HG03159 (cell line): ENCODE measurements at regions not wholly inside any gene's neighbourhood (a gene's known extent, or its start where the extent isn't known, plus 50 kb on each side); places are given as distances from the start of the nearest gene placed in this dataset.
"Not testable (repeated sequence)": the region's sequence is repeated elsewhere in the genome, so short reads cannot be mapped to it uniquely, and the experiment has no call there.

ENCODE experiments used
- ATAC-seq: cut with Tn5 transposase; IDR thresholded peaks from one replicate; pipeline ENCODE4 v1.9.1; 2021; ENCODE audit warnings: mild to moderate bottlenecking, moderate library complexity; ENCODE audit not compliant: unreplicated experiment

GRCh38 chr7:24127930-24128329, 156.1 kb upstream of the NPY start:
- ATAC-seq = no peak

GRCh38 chr7:24129597-24129996, 154.4 kb upstream of the NPY start:
- no peak for ATAC-seq

GRCh38 chr7:24130631-24131030, 153.4 kb upstream of the NPY start:
- no peak for ATAC-seq

- ATAC-seq = no peak
These were observed 150.3 kb upstream of the NPY start for GRCh38 chr7:24133691-24134090.

- no peak for ATAC-seq
These were observed 149.5 kb upstream of the NPY start for GRCh38 chr7:24134535-24134934.

GRCh38 chr7:24135003-24135817, 148.8 kb upstream of the NPY start:
- peak; percentile 82 for ATAC-seq

- no peak for ATAC-seq
These were observed 146.7 kb upstream of the NPY start for GRCh38 chr7:24137338-24137737.

- ATAC-seq = no peak
These were observed 145.6 kb upstream of the NPY start for GRCh38 chr7:24138343-24138742.

- ATAC-seq = no peak
These were observed 144.0 kb upstream of the NPY start for GRCh38 chr7:24140001-24140400.

GRCh38 chr7:24141874-24142509, 142.0 kb upstream of the NPY start:
- ATAC-seq = no peak

GRCh38 chr7:24143547-24143946, 140.4 kb upstream of the NPY start:
- no peak for ATAC-seq

GRCh38 chr7:24151944-24152343, 132.0 kb upstream of the NPY start:
- ATAC-seq = no peak

- no peak for ATAC-seq
These were observed 131.6 kb upstream of the NPY start for GRCh38 chr7:24152356-24152755.

GRCh38 chr7:24152877-24153472, 131.0 kb upstream of the NPY start:
- no peak for ATAC-seq

- ATAC-seq = no peak
These were observed 126.3 kb upstream of the NPY start for GRCh38 chr7:24157666-24158065.

- no peak for ATAC-seq
These were observed 125.0 kb upstream of the NPY start for GRCh38 chr7:24158975-24159374.

- no peak for ATAC-seq
These were observed 119.6 kb upstream of the NPY start for GRCh38 chr7:24164401-24164800.

GRCh38 chr7:24169077-24169624, 114.8 kb upstream of the NPY start:
- no peak for ATAC-seq

- not testable (repeated sequence) for ATAC-seq
These were observed 112.0 kb upstream of the NPY start for GRCh38 chr7:24171951-24172350.

GRCh38 chr7:24172856-24173255, 111.1 kb upstream of the NPY start:
- no peak for ATAC-seq

GRCh38 chr7:24175603-24176002, 108.4 kb upstream of the NPY start:
- ATAC-seq = no peak
